ENCODE measurements at regions not wholly inside any gene's neighbourhood (a gene's known extent, or its start where the extent isn't known, plus 50 kb on each side); places are given as distances from the start of the nearest gene placed in this dataset.

DNA sequence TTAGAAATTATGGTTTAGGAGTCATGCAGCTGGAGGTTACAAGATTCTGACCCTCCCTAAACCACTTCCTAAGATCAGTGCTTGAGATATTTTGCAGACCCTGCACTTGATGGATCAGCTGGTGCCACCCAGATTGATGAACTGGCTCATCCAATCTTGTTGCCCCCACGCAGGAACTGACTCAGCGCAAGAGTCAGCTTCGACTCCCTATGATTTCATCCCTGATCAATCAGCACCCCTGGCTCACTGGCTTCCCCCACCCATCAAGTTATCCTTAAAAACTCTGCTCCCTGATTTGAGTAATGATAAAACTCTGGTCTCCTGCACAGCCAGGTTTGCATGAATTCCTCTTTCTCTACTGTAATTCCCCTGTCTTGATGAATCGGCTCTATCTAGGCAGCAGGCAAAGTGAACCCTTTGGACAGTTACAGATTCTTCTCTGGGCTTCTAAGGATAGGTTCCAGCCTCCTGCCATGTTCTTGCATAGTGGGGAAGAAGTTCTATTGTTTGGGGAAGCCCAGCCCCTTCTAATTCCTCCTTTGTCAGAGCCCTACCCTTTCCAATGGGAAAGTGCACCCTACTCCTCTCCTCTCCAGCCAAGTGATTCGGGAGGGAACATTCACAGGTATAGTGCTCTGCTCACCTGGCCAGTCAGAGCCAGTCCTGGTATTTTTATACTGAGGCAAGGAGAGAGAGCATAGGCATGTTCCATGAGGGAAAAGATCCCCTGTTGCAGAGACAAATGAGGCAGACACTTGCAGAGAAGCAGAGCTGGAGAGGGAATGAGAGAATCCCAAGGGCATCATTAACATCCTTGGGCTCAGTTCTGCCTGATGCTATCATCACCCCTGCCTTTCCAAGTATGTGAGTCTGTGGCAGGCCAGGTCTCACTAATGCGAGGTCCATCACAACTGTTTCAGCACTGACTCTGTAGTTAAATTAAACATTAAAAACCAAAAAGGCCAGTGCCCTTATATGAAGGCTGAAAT lies 224.4 kb upstream of the GALNT17 start:
- H3K4me3 ChIP-seq (ENCODE audit: low read length) = no peak overlapping the region
- TF ChIP-seq, protein P1, sequence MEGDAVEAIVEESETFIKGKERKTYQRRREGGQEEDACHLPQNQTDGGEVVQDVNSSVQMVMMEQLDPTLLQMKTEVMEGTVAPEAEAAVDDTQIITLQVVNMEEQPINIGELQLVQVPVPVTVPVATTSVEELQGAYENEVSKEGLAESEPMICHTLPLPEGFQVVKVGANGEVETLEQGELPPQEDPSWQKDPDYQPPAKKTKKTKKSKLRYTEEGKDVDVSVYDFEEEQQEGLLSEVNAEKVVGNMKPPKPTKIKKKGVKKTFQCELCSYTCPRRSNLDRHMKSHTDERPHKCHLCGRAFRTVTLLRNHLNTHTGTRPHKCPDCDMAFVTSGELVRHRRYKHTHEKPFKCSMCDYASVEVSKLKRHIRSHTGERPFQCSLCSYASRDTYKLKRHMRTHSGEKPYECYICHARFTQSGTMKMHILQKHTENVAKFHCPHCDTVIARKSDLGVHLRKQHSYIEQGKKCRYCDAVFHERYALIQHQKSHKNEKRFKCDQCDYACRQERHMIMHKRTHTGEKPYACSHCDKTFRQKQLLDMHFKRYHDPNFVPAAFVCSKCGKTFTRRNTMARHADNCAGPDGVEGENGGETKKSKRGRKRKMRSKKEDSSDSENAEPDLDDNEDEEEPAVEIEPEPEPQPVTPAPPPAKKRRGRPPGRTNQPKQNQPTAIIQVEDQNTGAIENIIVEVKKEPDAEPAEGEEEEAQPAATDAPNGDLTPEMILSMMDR (IDR thresholded peaks at IDR 0.05; ENCODE audit: insufficient read depth, low read depth, low read length, missing control alignments) = no peak
- no peak for DNase-seq (ENCODE audit: low read depth)

DNA sequence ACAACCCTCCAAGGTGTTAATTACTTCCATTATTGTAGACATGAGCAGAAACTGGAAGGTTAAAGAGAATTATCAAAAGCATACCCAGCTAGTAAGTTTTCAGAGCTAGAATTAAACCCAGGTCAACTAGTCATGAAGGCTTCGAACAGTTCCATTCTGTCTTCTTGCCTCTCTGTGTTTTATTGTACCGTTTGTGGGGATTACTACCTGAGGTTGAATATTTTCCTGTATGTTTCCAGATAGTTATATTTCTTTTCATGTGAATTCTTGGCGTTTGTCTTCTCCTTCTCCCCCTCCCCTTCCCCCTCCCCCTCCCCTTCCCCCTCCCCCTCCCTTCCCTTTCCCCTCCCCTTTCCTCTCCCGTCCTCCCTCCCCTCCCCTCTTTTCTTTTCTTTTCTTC lies 218.0 kb upstream of the GALNT17 start:
- DNase-seq (ENCODE audit: low read depth) = no peak
- TF ChIP-seq, protein P1 (IDR thresholded peaks at IDR 0.05; ENCODE audit: insufficient read depth, low read depth, low read length, missing control alignments) = no peak
- H3K4me3 ChIP-seq (ENCODE audit: low read length) = no peak overlapping the region

DNA sequence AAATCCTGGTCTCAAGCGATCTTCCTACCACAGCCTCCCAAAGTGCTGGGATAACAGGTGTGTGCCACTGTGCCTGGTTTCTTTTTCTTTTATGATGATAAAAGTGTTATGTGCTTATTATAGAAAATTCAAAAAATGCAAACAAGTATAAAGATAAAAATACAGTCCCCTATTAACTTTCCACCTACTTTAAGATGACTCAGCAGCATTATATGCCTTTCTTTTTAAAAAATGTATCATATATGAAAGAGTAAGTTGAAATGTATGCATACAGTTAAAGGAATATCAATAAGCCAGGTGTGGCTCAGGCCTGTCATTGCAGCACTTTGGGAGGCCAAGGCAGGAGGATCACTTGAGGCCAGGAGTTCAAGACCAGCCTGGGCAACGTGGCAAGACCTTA lies 216.9 kb upstream of the GALNT17 start:
- no peak overlapping the region for H3K4me3 ChIP-seq (ENCODE audit: low read length)
- TF ChIP-seq, protein P1 (IDR thresholded peaks at IDR 0.05; ENCODE audit: insufficient read depth, low read depth, low read length, missing control alignments) = no peak
- no peak for DNase-seq (ENCODE audit: low read depth)

DNA sequence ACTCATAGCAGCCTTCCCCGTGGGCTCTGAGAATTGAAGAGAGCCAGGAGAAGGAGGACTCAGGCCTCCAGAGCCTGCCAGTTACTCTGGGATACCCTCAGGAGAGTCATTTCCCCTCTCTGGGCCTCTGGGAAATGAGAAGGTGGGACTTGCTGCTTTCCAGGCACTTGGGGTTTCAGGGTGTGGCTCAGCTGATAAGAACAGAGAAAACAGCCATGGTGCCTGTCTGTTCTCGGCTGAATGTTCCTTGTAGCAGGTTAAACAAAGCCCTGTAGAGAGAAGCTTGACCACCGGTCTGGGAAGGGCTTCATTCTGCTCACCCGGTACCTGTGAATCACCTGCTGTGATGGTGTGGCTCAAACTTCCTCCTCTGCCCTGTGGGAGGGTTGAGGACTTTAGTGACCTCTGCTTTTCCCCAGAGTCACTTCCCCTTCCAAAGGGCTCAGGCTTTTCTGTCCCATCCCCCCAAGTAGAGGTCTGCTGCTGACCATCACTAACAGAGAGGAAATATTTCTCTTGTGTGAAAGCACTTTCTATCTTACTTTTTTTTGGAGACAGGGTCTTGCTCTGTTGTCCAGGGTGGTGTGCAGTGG lies 212.4 kb upstream of the GALNT17 start:
- no peak overlapping the region for H3K4me3 ChIP-seq (ENCODE audit: low read length)
- DNase-seq (ENCODE audit: low read depth) = no peak
- TF ChIP-seq, protein P1 (IDR thresholded peaks at IDR 0.05; ENCODE audit: insufficient read depth, low read depth, low read length, missing control alignments) = no peak

DNA sequence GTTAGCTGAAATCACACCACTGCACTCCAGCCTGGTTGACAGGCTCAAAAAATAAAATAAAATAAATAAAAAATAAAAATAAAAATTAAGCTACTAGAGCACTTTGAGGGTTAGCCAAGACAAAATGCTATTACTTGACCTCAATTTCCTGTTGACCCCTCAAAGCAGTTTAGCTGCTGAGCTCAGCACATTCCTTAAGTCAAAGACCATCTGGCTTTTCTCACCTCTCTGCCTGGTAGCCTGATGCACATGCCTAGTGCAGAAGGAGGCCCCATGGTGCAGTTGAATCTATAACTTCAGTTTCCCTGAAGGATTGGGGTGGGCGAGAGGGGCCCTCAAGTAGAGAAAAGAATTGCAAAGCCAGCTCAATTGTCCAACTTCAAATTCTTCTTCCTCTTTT lies 211.1 kb upstream of the GALNT17 start:
- no peak overlapping the region for H3K4me3 ChIP-seq (ENCODE audit: low read length)
- DNase-seq (ENCODE audit: low read depth) = no peak
- TF ChIP-seq, protein P1 (IDR thresholded peaks at IDR 0.05; ENCODE audit: insufficient read depth, low read depth, low read length, missing control alignments) = no peak

DNA sequence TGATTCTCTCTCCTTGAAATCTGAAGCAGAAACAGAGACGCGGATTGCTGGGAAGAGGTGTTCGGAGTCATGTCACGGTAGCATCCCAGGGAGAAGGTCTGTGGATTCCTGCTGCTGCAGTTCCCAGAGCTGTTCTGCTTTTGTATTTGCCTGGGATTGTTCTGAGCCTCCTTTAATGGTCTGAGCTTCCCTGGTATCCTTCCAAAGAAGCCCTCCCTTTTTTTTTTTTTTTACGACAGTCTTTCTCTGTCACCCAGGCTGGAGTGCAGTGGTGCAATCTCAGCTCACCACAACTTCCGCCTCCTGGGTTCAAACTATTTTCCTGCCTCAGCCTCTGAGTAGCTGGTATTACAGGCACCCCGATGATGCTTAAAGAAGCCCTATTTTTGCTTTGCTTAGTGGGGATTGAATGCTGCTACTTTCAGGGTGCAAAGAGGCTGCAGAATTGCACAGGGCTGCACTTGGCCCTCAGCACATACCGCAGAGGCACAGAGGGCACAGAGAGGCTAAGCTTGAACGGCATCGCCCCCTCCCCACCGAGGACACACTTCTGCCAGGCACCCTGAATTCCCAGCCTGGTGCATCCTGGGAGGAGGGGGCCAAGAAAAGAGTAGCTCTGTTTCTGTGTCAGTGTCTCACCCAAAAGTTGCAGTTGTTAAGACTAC lies 208.6 kb upstream of the GALNT17 start:
- H3K4me3 ChIP-seq (ENCODE audit: low read length) = no peak overlapping the region
- DNase-seq (ENCODE audit: low read depth) = no peak
- TF ChIP-seq, protein P1 (IDR thresholded peaks at IDR 0.05; ENCODE audit: insufficient read depth, low read depth, low read length, missing control alignments) = no peak
